Body of pancreas (tissue), 4 donors: ENCODE measurements at regions not wholly inside any gene's neighbourhood (a gene's known extent, or its start where the extent isn't known, plus 50 kb on each side); places are given as distances from the start of the nearest gene placed in this dataset.

Experiments
- ATAC-seq: fragments of 150-250 bp; one replicate; pipeline ENCODE4 v1.9.1; 2016
- DNase-seq, 4 donors: peaks; one replicate each; pipeline ENCODE4 v3.0.0-alpha.2; 2019
- H3K27ac ChIP-seq, 4 donors: fragments of 200-600 bp; sonication (generic); 1 replicate in 3 of 4; 2 replicates in 1 of 4; pipeline versions ENCODE4 v1.5.1 to v1.6.1; 2016 to 2019; ENCODE audit warnings: mild to moderate bottlenecking in 1 of 4, mixed read lengths in 1 of 4, moderate library complexity in 1 of 4
- H3K27me3 ChIP-seq, 2 donors: fragments of 200-600 bp; sonication (generic); one replicate each; pipeline ENCODE4 v1.6.0; 2016; ENCODE audit warnings: mild to moderate bottlenecking in 1 of 2
- H3K36me3 ChIP-seq, 2 donors: fragments of 200-600 bp; sonication (generic); replicated peaks in 1 of 2; 2 replicates each; pipeline ENCODE4 v1.5.1; 2016; ENCODE audit warnings: low read depth in 2 of 2; ENCODE audit not compliant: insufficient read depth in 1 of 2
- H3K4me1 ChIP-seq: fragments of 200-600 bp; sonication (generic); one replicate; pipeline ENCODE4 v1.6.0; 2016
- H3K4me3 ChIP-seq, 2 donors: fragments of 200-600 bp; sonication (generic); 1 replicate in 1 of 2; 2 replicates in 1 of 2; pipeline ENCODE4 v1.5.1; 2016 to 2019
- H3K9me3 ChIP-seq, 3 donors: fragments of 200-600 bp; sonication (generic); 1 replicate in 2 of 3; 2 replicates in 1 of 3; pipeline ENCODE4 v1.5.1; 2016
- CTCF ChIP-seq, 7 experiments: fragments of 450-650 bp in 4 of 7; fragments of 200-600 bp in 3 of 7; sonication (generic) in 3 of 7; IDR thresholded peaks; one replicate each; pipeline ENCODE4 v1.5.1; 2016 to 2019; ENCODE audit warnings: antibody characterized with exemption in 7 of 7
- POLR2A ChIP-seq, 3 donors: fragments of 450-650 bp; IDR thresholded peaks; one replicate each; pipeline ENCODE4 v1.6.1; 2016; ENCODE audit warnings: antibody characterized with exemption in 3 of 3, mild to moderate bottlenecking in 2 of 3
- WGBS, 2 donors: methylation state at CpG; one replicate each; pipeline ENCODE4 v1.1.5; 2017; 5-methylcytosine and 5-hydroxymethylcytosine counted together
- intact Hi-C: fragments of 100-400 bp; cut with DNase I; formaldehyde crosslinking; loops from one replicate; pipeline ENCODE4 v1.15.1; 2023

- Histone ChIP-seq H3K27me3 (no peaks in the 10 kb centered on the region), H3K9me3 (no peaks in the 10 kb centered on the region), H3K4me3 (no peak overlapping the region), H3K36me3 (no peaks in the 10 kb centered on the region), H3K4me1 (peaks cover 13% of the 10 kb centered on the region), H3K27ac (peak overlapping the region in 1 of 4 donors; percentile 41)
- intact Hi-C loops, result no loop called here
- no peak for DNase-seq
- no peak for ATAC-seq
- 91 to 97% methylated on average over 6 to 8 of the region's 8 CpGs for WGBS, 2 donors
- no peak for TF ChIP-seq CTCF (IDR thresholded peaks at IDR 0.05)
- no peak for TF ChIP-seq POLR2A (IDR thresholded peaks at IDR 0.05)
Observed at GRCh38 chr20:50258790-50259483, 68.3 kb downstream of the CEBPB start.

GRCh38 chr20:50259705-50260478 is 69.3 kb downstream of the CEBPB start:
- H3K27me3 ChIP-seq, result no peaks in the 10 kb centered on the region
- intact Hi-C loops, result no loop called here
- H3K4me3 ChIP-seq, result no peak overlapping the region
- peaks cover 13% of the 10 kb centered on the region for H3K4me1 ChIP-seq
- no peaks in the 10 kb centered on the region for H3K36me3 ChIP-seq
- 59% methylated on average over 9 of the region's 9 CpGs for WGBS, 2 donors
- H3K9me3 ChIP-seq, result no peaks in the 10 kb centered on the region
- no peak for DNase-seq
- TF ChIP-seq POLR2A (IDR thresholded peaks at IDR 0.05) (no peak), CTCF (IDR thresholded peaks at IDR 0.05) (no peak)
- ATAC-seq, result no peak
- H3K27ac ChIP-seq, result peak overlapping the region in 2 of 4 donors; percentile 20 to 41

- H3K27me3 ChIP-seq, result no peaks in the 10 kb centered on the region
- intact Hi-C loops, result no loop called here
- peak overlapping the region in 2 of 4 donors; percentile 20 to 41 for H3K27ac ChIP-seq
- H3K9me3 ChIP-seq, result no peaks in the 10 kb centered on the region
- TF ChIP-seq POLR2A (IDR thresholded peaks at IDR 0.05) (no peak), CTCF (IDR thresholded peaks at IDR 0.05) (peak in 2 of 7 experiments; percentile 10 to 13)
- WGBS, 2 donors, result 58 to 70% methylated on average over 8 of the region's 8 CpGs
- ATAC-seq (no peak), DNase-seq (peak in 2 of 4 donors; percentile 39 to 58)
- H3K36me3 ChIP-seq, result no peaks in the 10 kb centered on the region
- H3K4me3 ChIP-seq, result no peak overlapping the region
- peaks cover 13% of the 10 kb centered on the region for H3K4me1 ChIP-seq
Observed at GRCh38 chr20:50260479-50261221, 70.0 kb downstream of the CEBPB start.

GRCh38 chr20:50261471-50262212 is 71.0 kb downstream of the CEBPB start:
- whole genome bisulfite sequencing, 2 donors, result 87 to 90% methylated on average over 7 of the region's 7 CpGs
- DNase-seq (no peak), ATAC-seq (no peak)
- intact Hi-C loops, result no loop called here
- H3K9me3 ChIP-seq, result no peaks in the 10 kb centered on the region
- H3K27ac ChIP-seq, result peak overlapping the region in 1 of 4 donors; percentile 41
- H3K4me3 ChIP-seq, result no peak overlapping the region
- TF ChIP-seq CTCF (IDR thresholded peaks at IDR 0.05), result no peak
- TF ChIP-seq POLR2A (IDR thresholded peaks at IDR 0.05), result no peak
- no peaks in the 10 kb centered on the region for H3K27me3 ChIP-seq
- H3K4me1 ChIP-seq, result peaks cover 16% of the 10 kb centered on the region
- no peaks in the 10 kb centered on the region for H3K36me3 ChIP-seq
